NCI-H1092 treated with DMSO at 0.1 percent for 48 hours (cell line): ENCODE measurements at regions not wholly inside any gene's neighbourhood (a gene's known extent, or its start where the extent isn't known, plus 50 kb on each side); places are given as distances from the start of the nearest gene placed in this dataset.

Source experiments
- DNase-seq: peaks from one replicate; lab custom pipeline; 2025; lab: John Stamatoyannopoulos, UW

DNA sequence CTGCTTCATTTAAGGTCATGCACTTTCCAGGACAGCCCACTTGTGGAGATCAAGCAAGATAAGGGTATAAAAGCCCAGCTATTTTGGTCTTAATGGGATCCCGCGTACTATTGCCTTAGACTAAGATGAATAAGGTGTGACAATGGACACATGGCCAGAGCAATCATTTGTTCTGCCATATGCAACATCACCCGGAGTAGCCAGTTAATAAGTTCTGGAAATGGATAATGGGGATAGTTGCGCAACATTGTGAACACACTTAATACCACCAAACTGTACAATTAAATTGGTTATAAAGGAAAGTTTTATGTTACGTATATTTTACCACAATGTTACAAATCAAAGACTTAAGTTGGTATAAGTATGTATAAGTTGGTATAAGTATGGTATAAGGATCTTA, 674.5 kb downstream of the HDGFL1 start:
- no peak for DNase-seq

DNA sequence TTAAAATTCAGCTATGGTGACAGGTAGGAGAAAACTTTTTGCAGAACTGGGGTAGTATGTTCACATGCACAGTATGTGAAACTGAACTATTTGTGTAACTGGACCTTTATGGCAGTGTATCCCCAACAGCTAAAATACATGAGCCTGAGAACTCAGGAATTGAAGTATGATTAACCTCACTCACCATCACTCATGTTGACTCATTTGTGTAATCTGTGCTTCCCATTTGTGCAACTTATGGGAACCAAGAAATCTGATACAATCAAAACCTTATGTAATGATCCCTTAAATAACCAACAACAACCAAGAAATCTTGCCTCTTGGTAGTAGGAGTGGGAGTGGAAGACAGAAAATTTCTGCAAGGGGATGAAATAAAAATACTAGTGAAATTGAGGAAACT, 674.9 kb downstream of the HDGFL1 start:
- no peak for DNase-seq

- no peak for DNase-seq
Measured at GRCh38 chr6:23245572-23245971, 676.2 kb downstream of the HDGFL1 start.

DNA sequence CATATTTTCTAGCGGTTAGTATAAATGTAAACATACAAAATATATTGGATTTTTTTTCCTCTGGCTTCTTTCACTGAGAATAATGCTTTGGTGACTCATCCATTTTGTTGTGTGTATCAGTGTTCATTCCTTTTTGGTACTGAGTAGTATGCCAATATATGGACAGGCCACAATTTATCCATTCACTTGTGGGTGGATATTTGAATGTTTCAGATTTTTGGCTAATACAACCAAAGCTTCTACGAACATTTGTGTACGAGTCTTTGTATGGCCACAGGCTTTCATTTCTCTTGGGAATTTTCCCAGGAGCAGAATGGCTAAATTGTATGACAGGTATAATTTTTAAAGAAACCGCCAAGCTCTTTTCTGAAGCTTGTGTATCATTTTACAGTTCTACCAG, 677.5 kb downstream of the HDGFL1 start:
- DNase-seq: no peak

DNA sequence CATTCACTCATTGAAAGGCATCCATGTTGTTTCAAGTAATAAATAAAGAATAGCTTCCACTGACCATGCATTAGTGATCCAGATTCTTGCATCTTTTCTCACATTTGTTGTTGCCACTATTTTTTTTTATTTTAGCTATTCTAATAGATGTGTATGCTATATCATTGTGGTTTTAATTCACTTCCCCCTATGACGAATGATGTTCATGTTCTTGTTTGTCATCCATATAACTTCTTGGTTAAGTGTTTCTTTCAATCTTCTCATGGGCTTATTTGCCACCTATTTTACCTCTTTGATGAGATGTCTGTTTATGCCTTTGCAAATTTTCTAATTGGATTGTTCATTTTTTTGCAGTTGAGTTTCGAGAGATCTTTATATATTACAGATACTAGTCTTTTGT, 681.2 kb downstream of the HDGFL1 start:
- no peak for DNase-seq

GRCh38 chr6:23262864-23263263, 693.5 kb downstream of the HDGFL1 start:
- DNase-seq: no peak

DNA sequence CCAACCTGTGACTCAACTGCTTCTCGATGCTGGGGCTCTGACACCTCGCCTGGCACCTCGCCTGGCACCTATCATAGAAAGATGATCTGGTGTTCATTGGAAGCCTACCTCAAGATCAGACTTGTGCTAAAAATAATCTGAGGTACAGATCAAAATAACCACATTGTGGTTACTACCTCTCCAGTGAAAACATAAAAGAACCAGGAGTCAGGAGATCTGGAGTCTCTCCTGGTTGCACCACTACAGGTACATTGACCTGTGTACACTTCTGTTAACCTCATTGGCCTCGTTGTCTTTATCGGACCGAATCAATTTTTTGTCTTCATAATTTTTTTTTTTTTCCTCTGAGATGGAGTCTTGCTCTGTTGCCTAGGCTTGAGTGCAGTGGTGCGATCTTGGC, 695.9 kb downstream of the HDGFL1 start:
- no peak for DNase-seq

DNA sequence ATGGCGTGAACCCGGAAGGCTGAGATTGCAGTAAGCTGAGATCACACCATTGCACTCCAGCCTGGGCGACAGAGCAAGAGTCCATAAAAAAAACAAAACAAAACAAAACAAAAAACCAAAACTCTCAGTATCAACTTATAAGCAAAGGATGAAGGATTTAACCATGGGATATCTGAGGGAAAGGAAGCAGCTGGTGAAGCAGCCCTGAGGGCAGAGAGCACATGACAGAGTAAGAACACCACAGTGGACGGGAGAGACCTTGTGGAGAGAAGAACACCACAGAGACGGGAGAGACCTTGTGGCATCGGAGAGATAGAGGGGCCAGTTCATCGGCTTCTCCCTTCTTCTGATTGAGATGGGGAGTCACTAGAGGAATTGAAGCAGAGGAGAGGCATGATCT, 697.2 kb downstream of the HDGFL1 start:
- no peak for DNase-seq

DNA sequence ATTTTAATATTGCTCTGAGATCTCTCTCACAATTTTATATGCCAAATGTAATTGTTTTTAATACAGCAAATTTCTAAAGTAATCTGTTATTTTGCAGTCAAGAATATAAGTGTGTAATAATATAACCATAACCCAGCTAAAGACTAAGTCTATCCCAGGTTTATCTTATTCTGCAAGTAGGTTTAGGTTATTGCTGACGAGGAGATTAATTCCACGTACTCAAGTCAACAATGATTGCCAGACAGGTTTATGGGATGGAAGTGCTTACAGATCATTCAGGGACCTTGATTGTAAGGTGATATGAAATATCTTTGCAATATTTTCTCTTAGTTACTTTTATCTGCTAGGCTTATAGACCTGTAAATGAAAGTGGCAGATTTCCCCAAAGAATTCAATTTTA, 698.3 kb downstream of the HDGFL1 start:
- DNase-seq: no peak

DNA sequence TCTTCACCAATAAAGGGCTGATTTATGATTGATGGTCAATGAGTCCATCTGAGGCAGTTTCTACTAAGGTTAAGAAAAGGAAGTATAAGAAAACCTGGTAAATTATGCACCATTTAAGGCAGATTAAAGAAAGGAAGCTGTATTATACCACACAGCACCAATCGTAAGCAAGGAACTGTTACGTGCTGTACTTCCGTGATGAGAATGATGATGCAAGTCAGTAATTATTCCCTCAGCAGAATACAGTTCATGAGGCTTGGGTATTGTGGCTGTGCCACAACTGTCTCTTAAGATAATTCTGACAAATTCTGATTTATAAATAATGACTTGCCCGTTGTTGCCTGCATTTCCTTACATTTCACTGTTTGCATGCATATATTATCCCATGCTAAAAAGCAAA, 699.0 kb downstream of the HDGFL1 start:
- no peak for DNase-seq

DNA sequence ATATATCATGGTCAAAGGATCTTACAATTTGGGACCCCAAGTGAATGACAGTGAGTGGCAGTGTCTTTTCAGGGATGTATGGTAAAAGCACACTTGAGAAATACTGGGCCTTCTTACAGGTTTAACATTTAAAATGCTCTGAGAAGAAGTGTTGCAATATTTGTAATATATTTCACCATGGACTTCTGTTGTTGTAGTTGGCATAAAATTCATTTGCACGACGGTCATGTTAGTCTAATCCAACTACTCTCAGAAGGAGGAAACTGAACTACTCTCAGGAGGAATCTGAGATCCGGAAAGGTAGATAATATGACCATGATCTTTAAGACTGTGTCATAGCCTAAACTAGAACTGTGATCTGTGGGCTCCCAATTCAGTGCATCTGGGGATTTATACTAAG, 700.1 kb downstream of the HDGFL1 start:
- DNase-seq: no peak

- DNase-seq: no peak
Measured at GRCh38 chr6:23272536-23272935, 703.2 kb downstream of the HDGFL1 start.

GRCh38 chr6:23277521-23278179, 708.3 kb downstream of the HDGFL1 start:
- no peak for DNase-seq

- no peak for DNase-seq
Measured at GRCh38 chr6:23278180-23278532, 708.8 kb downstream of the HDGFL1 start.

DNA sequence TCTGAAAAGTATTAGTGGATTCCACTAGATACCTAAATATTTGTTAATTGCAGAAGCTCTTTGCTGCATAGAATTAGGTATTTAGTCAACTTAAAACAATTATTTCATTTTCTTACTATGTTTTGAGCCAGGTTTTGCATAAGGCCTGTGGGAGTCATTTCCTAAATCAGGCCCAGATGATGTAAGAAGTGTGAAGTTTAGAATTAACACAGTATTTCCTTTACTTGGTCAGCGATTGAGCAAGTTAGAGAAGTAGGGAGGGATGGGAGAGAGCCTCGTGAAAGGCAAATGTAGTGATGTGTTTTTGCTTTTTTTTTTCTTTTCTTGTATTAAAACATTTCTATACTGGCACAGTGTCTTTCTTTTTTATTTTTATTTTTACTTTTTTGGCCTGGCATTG, 711.1 kb downstream of the HDGFL1 start:
- DNase-seq: no peak

GRCh38 chr6:23282252-23283021, 713.1 kb downstream of the HDGFL1 start:
- DNase-seq: peak; percentile 68

DNA sequence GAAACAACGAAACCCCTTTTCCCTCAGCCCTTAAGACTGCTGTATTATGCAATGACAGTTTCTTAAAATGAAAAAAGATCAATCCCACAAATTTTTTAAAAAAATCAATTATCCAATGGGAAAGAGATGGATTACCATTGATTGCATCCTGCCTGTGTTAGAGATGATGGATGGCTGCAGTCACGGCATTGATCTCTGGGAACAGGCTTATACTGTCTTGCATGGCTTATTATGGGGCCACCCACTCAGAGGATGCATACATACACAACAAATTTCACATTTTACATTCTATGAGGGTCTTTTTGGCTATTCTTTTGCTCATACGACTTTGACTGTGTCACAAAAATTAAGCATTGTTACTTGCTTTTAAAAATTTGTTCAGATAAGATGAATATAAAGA, 724.3 kb downstream of the HDGFL1 start:
- no peak for DNase-seq

DNA sequence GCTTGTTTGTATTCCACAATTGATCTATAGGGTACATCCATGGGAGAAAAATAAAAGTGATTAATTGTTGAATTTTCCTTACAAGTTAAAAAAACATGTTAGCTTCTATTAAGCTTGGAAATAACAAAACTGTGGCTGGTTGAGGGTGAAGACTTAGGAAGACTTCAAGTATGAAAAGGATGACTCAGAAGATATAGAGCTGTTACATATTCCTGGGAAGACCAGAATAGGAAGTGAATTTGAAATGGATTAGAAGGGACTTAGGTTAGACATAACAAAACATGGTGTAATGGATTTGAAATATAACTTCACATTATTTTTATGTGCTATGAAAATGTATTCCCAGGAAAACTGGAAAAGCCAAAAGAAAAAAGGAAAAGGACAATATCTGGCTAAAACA, 732.2 kb downstream of the HDGFL1 start:
- no peak for DNase-seq

DNA sequence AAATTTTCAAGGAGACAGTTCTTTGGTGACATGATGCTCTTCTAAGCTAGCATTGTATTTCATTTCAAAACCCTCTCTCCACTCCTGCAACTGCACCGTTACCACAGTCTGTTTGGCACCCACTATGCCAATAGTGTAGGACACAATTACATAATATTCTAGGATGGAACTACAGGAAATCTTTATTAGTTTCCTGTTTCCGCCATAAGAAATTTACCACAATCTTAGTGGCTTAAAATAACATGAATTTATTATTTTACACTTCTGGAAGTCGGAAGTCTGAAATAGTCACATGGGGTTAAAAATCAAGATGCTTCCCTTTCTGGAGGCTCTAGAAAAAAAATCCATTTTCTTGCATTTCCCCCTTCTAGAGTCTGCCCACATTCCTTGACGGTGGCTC, 733.1 kb downstream of the HDGFL1 start:
- DNase-seq: no peak

GRCh38 chr6:23305325-23305943, 736.1 kb downstream of the HDGFL1 start:
- no peak for DNase-seq

DNA sequence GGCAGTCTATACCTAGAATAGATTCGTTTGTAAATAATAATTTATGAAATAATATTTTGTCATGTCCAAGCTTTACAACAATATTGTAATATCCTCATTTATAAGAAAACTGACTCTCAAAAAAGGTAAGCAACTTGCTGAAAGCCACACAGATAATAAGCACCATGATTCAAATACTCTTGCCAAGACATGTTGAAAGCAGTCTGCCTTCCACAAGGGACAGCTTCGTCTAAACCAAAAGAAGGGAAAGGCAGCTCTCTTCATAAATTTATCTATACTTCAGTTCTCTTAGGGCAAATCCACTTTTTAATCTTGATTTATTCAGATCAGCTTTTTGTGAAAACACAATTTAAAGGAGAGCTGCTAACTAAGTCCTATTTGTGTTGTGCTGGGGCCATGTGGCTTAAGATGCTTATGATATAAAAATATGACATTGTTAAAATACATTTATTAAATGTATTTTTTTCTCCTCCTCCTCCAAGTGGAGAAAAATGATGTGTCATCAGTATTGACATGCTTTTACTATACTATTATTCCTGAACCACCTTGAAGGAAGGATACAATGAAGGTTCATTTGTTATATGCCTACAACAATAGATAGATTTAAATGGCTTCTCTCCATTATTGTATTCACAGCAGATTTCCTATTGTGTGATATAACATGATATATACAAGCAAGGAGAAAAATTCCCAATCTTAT, 737.0 kb downstream of the HDGFL1 start:
- DNase-seq: no peak

- DNase-seq: no peak
Measured at GRCh38 chr6:23307516-23307915, 738.1 kb downstream of the HDGFL1 start.

DNA sequence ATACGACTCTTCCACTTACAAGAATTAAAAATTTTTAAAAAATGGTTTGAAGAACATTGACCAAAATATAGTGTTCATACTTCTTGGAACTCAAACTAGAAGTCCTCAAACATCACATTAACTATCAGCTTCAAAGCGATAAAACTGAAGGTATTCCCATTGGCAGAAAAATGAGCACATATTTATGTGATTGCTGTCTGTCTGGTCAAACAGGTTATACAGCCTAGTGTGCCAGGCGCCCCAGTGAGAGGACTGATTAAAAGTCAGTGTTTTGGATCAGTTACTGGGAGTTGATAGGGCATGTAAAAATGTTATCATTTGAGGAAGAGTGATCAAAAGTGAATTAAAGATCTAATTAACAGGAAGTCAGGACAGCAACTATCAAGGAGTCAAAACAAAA, 738.8 kb downstream of the HDGFL1 start:
- DNase-seq: no peak
